Gastrocnemius medialis (tissue), 4 donors: ENCODE measurements at regions not wholly inside any gene's neighbourhood (a gene's known extent, or its start where the extent isn't known, plus 50 kb on each side); places are given as distances from the start of the nearest gene placed in this dataset.

Source experiments
- ATAC-seq, 2 donors: fragments of 150-250 bp; one replicate each; pipeline ENCODE4 v1.9.1; 2016
- DNase-seq, 2 donors: peaks; one replicate each; pipeline ENCODE4 v3.0.0-alpha.2; 2019
- H3K27ac ChIP-seq, 4 donors: fragments of 200-600 bp; sonication (generic); 1 replicate in 1 of 4; 2 replicates in 3 of 4; pipeline ENCODE4 v1.5.1; 2016 to 2018; ENCODE audit warnings: mild to moderate bottlenecking in 2 of 4, moderate library complexity in 1 of 4
- H3K27me3 ChIP-seq, 3 donors: fragments of 200-600 bp; sonication (generic) in 2 of 3; 1 replicate in 1 of 3; 2 replicates in 2 of 3; pipeline versions ENCODE4 v1.5.1 to v1.6.0; 2016 to 2019; ENCODE audit warnings: mild to moderate bottlenecking in 1 of 3, moderate library complexity in 1 of 3
- H3K36me3 ChIP-seq, 2 donors: fragments of 200-600 bp; sonication (generic) in 1 of 2; one replicate each; pipeline ENCODE4 v1.5.1; 2017 to 2018
- H3K4me1 ChIP-seq, 2 donors: fragments of 200-600 bp; sonication (generic) in 1 of 2; one replicate each; pipeline ENCODE4 v1.5.1; 2016 to 2017; ENCODE audit warnings: mild to moderate bottlenecking in 2 of 2
- H3K4me3 ChIP-seq, 4 donors: fragments of 200-600 bp; sonication (generic) in 3 of 4; 1 replicate in 1 of 4; 2 replicates in 3 of 4; pipeline ENCODE4 v1.5.1; 2016 to 2019; ENCODE audit warnings: mild to moderate bottlenecking in 2 of 4
- H3K9me3 ChIP-seq, 3 donors: fragments of 200-600 bp; sonication (generic) in 2 of 3; 1 replicate in 1 of 3; 2 replicates in 2 of 3; pipeline ENCODE4 v1.5.1; 2016 to 2019
- POLR2A ChIP-seq, 2 donors: fragments of 450-650 bp; IDR thresholded peaks; one replicate each; pipeline ENCODE4 v1.6.1; 2017; ENCODE audit warnings: antibody characterized with exemption in 2 of 2, mild to moderate bottlenecking in 2 of 2, moderate library complexity in 2 of 2
- in situ Hi-C, 4 donors: fragments of 200-750 bp; cut with MboI; loops; one replicate each; pipeline versions ENCODE4 v1.15.0 to v1.8.0; 2017; ENCODE audit warnings: low sequenced_read_pairs in 4 of 4
- intact Hi-C: fragments of 100-400 bp; cut with DNase I; formaldehyde crosslinking; loops from one replicate; pipeline ENCODE4 v1.15.1; 2023; ENCODE audit warnings: low total_unique reads
- TF ChIP-seq, protein P1 (sequence below), 5 experiments: fragments of 450-650 bp in 3 of 5; fragments of 200-600 bp in 2 of 5; sonication (generic) in 2 of 5; IDR thresholded peaks in 4 of 5; conservative IDR thresholded peaks in 1 of 5; 1 replicate in 4 of 5; 2 replicates in 1 of 5; pipeline ENCODE4 v1.5.1; 2016 to 2019; ENCODE audit warnings: antibody characterized with exemption in 5 of 5, mild to moderate bottlenecking in 3 of 5, moderate library complexity in 3 of 5

- in situ Hi-C loops: no loop called here
- TF ChIP-seq POLR2A (IDR thresholded peaks at IDR 0.05): no peak
- TF ChIP-seq, protein P1, sequence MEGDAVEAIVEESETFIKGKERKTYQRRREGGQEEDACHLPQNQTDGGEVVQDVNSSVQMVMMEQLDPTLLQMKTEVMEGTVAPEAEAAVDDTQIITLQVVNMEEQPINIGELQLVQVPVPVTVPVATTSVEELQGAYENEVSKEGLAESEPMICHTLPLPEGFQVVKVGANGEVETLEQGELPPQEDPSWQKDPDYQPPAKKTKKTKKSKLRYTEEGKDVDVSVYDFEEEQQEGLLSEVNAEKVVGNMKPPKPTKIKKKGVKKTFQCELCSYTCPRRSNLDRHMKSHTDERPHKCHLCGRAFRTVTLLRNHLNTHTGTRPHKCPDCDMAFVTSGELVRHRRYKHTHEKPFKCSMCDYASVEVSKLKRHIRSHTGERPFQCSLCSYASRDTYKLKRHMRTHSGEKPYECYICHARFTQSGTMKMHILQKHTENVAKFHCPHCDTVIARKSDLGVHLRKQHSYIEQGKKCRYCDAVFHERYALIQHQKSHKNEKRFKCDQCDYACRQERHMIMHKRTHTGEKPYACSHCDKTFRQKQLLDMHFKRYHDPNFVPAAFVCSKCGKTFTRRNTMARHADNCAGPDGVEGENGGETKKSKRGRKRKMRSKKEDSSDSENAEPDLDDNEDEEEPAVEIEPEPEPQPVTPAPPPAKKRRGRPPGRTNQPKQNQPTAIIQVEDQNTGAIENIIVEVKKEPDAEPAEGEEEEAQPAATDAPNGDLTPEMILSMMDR (IDR thresholded peaks at IDR 0.05 in 4 of 5, conservative IDR thresholded peaks at IDR 0.05 in 1 of 5): no peak
- no peaks in the 10 kb centered on the region for H3K36me3 ChIP-seq
- DNase-seq: no peak
- H3K4me3 ChIP-seq: no peak overlapping the region
- no peak for ATAC-seq
- intact Hi-C loops: no loop called here
- H3K9me3 ChIP-seq: no peaks in the 10 kb centered on the region
- no peaks in the 10 kb centered on the region for H3K4me1 ChIP-seq
- no peak overlapping the region for H3K27ac ChIP-seq
- H3K27me3 ChIP-seq: no peaks in the 10 kb centered on the region
These were observed 426.2 kb upstream of the ADAMTS9 start for GRCh38 chr3:65114041-65114440.

DNA sequence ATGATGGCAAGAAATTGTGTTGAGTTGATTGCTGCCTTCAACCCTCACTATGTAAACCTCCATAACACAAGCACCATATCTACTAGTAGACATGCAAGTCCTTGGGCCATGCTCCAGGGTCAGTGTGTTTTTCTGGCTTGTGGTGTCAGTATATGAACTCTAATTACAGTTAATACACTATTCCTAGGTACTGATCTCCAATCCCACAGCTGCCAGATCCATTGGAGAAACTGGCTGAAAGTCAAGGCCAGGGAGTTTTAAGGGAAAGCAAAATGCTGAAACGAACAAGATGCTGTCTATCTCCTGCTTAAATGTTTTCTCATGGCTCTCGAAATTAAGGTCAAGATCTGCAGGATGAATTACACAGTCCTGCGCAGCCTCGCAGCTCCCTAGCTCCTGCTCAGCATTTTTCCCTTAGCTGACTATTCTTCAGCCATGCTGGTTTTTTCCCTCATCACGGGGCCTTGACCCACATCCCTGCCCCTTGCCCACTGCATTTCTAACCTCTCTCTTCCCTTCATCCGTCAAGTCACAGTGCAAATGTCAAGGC is 425.0 kb upstream of the ADAMTS9 start:
- no peaks in the 10 kb centered on the region for H3K9me3 ChIP-seq
- in situ Hi-C loops: no loop called here
- no peaks in the 10 kb centered on the region for H3K36me3 ChIP-seq
- intact Hi-C loops: no loop called here
- no peaks in the 10 kb centered on the region for H3K27me3 ChIP-seq
- H3K4me1 ChIP-seq: no peaks in the 10 kb centered on the region
- H3K27ac ChIP-seq: no peak overlapping the region
- ATAC-seq (no peak), DNase-seq (no peak)
- TF ChIP-seq, protein P1 (IDR thresholded peaks at IDR 0.05 in 4 of 5, conservative IDR thresholded peaks at IDR 0.05 in 1 of 5): no peak
- no peak for TF ChIP-seq POLR2A (IDR thresholded peaks at IDR 0.05)
- H3K4me3 ChIP-seq: no peak overlapping the region

DNA sequence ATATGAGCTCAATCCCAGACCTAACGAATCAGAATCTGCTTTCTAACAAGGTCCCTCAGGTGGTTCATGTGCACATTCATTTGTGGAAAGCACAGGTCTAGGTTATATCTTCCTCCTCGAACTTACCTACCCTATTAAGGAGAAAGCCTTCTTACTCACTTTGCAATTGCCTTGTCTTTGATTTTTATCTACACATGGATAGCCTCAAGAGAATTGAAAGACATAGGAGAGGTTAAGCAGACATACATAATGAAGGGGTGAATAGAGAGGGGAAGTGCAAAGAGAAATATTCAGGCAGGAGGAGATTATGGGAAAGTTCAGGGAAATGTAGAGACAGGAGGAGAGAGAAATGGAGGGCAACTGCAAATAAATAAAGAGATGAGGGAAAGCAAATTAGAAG is 422.9 kb upstream of the ADAMTS9 start:
- no peaks in the 10 kb centered on the region for H3K36me3 ChIP-seq
- in situ Hi-C loops: no loop called here
- TF ChIP-seq, protein P1 (IDR thresholded peaks at IDR 0.05 in 4 of 5, conservative IDR thresholded peaks at IDR 0.05 in 1 of 5): no peak
- no peak for TF ChIP-seq POLR2A (IDR thresholded peaks at IDR 0.05)
- H3K4me3 ChIP-seq: no peak overlapping the region
- ATAC-seq (no peak), DNase-seq (no peak)
- H3K9me3 ChIP-seq: no peaks in the 10 kb centered on the region
- no peaks in the 10 kb centered on the region for H3K4me1 ChIP-seq
- no peaks in the 10 kb centered on the region for H3K27me3 ChIP-seq
- intact Hi-C loops: no loop called here
- H3K27ac ChIP-seq: no peak overlapping the region

- Histone ChIP-seq H3K27me3 (no peaks in the 10 kb centered on the region), H3K9me3 (no peaks in the 10 kb centered on the region), H3K36me3 (no peaks in the 10 kb centered on the region), H3K4me3 (no peak overlapping the region), H3K4me1 (no peaks in the 10 kb centered on the region), H3K27ac (no peak overlapping the region)
- in situ Hi-C loops: no loop called here
- ATAC-seq: no peak
- no peak for DNase-seq
- intact Hi-C loops: no loop called here
- TF ChIP-seq, protein P1 (IDR thresholded peaks at IDR 0.05 in 4 of 5, conservative IDR thresholded peaks at IDR 0.05 in 1 of 5): no peak
- no peak for TF ChIP-seq POLR2A (IDR thresholded peaks at IDR 0.05)
These were observed 422.2 kb upstream of the ADAMTS9 start for GRCh38 chr3:65109966-65110500.

- Histone ChIP-seq H3K27me3 (no peaks in the 10 kb centered on the region), H3K4me3 (no peak overlapping the region), H3K27ac (no peak overlapping the region), H3K36me3 (no peaks in the 10 kb centered on the region), H3K9me3 (no peaks in the 10 kb centered on the region), H3K4me1 (no peaks in the 10 kb centered on the region)
- intact Hi-C loops (no loop called here), in situ Hi-C loops (no loop called here)
- TF ChIP-seq POLR2A (IDR thresholded peaks at IDR 0.05): no peak
- TF ChIP-seq, protein P1 (IDR thresholded peaks at IDR 0.05 in 4 of 5, conservative IDR thresholded peaks at IDR 0.05 in 1 of 5): no peak
- no peak for DNase-seq
- ATAC-seq: no peak
These were observed 419.4 kb upstream of the ADAMTS9 start for GRCh38 chr3:65107174-65107573.
